Hippocampal formation (tissue), 2 donors: ENCODE measurements at regions not wholly inside any gene's neighbourhood (a gene's known extent, or its start where the extent isn't known, plus 50 kb on each side); places are given as distances from the start of the nearest gene placed in this dataset.
A peak's percentile ranks its signal among the peaks of the same experiment; 100 is the strongest.
"Not testable (repeated sequence)": the region's sequence is repeated elsewhere in the genome, so short reads cannot be mapped to it uniquely, and the experiment has no call there.

ENCODE experiments used
- DNase-seq, 2 donors: peaks; one replicate each; lab custom pipeline; 2025; lab: John Stamatoyannopoulos, UW

DNA sequence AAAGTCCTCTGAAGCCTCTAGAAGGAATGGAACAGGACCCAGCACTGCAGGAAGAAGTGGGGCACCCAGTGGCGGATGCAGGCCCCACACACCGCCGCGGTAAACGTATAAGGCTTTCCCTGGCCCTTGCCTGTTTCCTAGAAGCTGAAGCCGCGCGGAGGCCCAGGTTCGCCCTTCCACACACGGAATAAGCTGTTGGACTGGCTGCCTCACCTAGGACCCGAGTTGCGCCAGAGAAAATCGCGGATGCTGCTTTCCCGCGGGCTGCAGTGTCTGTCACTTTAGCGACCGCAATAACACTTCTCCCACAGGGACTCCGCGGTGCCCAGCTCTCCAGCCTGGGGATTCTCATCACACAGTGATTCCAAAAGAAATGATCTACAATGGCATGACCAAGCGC is 1736.9 kb downstream of the TP53TG3F start:
- no peak for DNase-seq

DNA sequence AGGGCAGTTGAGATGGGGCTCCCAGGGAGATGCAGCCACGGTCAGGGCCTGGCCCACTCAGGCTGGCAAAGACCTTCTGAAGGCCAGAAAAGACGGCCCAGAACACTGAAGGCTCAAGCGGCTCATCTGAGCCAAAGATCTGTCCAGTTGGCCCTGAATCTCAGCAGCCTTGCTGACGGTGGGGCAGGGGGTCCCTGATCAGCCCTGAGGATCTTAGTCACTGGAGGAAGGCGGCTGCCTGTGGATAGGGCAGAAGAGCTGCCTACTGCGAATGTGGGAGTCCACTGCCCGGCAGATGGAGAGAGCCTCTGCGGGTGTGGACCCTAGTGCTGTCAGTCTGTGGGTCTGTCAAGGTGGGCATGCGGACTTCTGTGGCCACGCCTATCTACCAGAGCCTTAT is 1738.2 kb downstream of the TP53TG3F start:
- no peak for DNase-seq

DNA sequence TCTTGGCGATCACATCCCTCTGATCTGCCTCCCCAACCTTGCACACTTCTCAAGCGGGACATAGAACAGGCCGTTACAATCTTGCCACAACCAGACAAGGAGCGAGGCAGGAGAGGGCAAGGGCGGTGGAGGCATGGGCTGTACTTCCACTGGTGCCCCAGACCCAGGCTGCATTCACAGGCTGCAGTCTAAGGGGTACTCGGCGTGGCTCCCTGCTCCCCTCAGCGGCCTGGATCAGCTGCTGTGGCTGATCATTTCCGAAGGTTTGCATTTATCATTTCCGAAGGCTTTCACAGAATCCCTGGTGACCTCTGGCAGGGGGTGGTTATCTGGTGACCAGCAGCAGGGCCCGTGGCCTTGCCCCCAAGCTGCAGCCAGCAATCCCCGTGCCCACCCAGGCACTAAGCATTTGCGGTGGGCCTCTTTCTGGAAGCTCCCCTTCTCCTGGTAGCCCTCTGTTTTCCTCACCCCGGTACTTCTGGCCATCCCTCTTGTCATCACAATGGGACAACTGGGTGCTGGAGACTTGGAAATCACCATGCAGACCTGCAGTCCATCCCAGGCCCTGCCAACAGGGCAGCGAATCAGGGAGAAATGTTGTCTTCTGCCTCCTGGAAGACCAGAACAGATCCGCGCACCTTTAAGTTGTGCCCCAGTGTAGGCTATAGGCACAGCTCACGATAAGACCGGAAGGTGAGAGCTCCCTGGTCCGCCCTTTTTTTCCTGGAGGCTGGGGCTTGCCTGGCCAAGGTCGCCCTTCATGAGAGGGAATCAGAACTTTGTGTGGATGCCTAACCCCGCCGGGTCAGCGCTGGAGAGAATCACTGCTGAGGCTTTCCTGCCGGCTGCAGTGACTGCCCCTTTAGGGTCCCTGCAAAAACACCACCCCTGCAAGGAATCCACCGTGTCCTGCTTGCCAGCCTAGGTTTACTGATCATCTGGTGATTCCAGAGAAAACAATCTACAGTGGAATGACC is 1739.1 kb downstream of the TP53TG3F start:
- DNase-seq, result no peak

DNA sequence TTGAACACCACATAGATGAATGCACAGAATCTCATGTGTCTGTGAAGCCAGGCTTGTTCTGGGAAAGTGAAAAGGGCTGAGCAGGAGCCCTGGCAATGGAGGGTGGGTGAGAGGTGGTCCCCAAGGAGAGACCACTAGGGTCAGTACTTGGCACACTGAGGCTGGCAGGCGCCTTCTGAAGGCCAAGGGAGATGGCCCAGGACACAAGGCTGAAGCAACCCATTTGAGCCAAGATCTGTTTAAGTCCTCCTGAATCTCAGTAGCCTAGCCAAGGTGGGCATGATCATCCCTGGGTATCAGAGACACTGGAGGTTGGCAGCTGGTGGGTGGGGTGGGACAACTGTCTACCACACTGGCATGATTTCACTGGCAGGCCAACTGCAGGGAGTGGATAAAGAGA is 1741.2 kb downstream of the TP53TG3F start:
- no peak for DNase-seq

DNA sequence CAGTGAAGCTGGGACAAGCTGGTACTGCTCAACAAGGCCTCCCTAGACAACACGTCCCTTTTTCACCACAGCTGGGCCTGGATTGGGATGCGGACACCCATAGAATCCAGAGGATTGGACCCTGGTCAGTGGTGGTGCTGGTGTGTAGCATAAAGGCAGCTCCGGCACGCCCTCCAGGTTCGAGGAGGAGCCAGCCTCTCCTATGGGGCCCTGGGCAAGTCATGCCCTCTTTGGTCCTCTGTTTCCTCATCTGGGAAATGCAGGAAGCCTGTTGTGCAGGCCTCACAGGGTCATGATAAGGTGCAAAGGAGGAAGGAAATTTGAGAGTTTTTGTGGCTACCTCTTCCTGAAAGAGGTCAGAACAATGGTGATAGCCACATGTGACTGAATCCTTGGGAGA is 1741.7 kb downstream of the TP53TG3F start:
- DNase-seq, result no peak

DNA sequence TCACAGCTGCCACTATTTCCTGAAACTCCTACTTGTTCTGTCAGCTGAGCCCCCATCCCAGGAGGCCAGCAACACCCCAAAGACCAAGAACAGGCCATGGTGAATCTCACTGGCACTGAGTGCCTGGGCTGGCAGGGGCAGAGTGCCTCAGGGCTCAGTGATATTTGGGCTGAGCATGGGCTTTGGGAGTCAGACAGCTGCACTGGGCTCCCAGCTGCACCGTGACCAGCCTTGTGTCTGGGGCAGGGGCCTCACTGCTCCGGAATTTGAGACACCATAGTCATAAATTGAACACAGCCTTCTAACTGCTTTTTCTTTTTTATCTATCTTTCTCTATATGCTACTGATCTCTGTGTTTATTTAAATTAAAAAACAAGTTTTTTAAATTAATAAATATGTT is 1744.2 kb downstream of the TP53TG3F start:
- no peak for DNase-seq

DNA sequence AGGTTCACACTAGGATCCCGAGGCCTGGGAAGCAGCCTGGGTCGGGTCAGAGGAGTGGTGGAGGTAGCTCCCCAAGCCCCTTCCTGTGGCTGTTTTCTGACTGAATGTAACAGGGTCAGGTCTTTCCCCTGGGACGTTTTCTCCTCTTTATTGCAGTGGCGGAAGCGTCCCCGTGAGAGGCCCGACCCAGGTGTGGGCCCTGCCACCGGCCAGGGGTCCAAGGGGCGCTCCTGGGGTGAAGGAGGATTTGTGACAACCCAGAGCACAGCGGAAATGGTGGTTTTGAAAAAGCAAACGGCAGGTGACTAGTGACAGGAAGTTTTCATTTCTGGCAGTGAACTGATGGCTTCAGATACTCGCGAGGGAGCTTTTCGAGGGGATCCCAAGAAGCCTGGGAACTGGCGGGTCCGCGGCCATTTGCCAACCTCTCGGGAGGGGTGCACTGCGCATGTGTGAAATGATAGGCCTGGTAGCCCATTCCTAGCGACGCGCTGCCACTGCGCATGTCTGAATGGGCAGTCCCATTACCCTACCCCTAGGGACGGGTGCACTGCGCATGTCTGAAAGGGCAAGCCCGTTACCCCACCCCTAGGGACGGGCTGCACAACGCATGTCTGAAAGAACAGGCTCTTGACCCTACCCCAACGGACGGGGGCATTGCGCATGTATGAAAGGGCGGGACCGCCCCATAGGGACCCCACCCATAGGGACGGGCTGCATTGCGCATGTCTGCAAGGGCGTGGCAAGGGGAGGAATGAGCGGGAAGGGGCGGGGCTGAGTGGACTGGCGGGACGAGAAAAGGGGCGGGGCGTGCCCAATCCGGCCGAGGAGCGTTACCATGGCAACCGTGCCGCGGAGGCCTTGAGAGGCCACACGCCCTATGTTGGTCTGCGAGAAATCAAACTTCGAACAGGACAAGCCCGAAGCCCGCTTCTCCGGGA is 1747.9 kb downstream of the TP53TG3F start:
- peak in 1 of 2 donors; percentile 6 for DNase-seq

DNA sequence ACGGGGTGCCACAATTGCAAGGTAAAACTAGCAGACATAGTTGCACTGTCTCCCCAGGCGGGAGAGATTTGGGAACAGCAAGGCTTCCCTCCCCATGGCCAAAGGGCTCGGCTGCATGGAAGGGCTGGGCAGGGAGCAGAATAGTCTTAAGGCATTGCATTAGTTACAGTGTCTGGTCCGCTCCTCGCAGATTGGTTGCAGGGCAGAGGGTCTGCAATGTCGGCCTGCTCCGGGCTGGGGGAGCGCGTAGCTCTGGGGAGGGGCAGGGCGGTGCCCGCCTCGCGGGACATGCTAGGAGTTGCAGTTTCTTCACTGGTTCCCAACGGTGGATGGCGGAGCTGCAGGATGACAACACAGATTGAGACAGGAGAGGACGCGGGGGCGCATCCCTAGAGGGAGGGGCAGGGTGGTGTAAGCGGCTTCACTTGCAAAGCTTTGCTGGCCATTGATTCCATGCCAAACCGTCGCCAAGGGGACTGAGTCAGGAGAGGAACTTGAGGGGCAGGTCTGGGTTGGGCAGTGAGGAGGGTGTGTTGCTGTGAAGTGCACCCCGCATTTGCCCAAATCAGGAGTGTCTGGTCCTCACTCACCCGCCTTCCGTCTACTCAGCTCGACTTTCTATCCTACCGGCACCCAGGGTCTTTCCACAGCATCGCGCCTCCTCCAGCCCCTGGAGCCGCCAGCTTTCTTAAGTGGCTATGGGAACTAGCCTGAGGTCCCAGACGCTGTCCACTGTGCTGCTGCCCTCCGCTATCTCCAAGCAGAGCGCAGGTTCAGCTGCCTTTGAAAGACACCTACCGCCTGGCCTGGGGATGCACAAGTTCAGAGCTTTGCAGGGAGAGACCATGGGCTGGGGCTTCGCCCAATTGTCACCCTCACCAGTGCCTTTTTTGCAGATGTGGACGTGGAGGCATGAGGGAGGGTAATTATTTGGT is 1748.9 kb downstream of the TP53TG3F start:
- DNase-seq, result no peak

DNA sequence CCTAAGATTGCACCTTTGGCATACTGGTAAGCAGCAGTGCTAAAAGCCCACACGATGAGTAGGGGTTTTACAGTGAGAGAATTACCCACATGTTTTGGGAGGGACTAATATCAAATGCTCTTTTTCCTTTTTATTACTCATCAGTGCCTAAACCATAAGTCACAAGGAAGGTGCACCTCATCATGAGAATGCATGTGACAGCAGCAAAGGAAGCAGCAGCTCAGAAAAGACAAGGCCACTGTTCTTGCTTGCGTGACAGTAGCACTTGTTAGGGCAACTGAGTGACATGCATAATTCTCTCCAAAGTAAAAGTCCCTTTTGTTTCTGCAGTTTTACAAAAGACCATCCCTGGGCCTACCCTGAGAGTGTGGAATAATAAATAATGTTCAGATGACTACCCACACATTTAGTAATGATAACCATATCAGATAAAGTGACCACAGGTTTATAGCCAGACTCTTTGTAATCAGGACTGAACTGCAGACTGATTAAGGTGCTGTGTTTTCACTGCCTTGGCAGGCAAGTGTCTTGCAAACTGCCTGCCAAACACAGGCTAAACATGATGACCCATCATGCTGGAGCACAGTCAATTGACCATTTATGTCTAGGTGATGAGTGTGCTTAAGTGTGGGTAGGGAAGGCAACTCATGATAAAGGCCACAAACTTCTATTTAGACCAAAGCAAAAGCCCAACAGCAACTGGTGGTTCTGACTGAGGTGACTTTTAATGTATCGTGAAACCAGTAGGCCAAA is 1751.4 kb downstream of the TP53TG3F start:
- no peak for DNase-seq

DNA sequence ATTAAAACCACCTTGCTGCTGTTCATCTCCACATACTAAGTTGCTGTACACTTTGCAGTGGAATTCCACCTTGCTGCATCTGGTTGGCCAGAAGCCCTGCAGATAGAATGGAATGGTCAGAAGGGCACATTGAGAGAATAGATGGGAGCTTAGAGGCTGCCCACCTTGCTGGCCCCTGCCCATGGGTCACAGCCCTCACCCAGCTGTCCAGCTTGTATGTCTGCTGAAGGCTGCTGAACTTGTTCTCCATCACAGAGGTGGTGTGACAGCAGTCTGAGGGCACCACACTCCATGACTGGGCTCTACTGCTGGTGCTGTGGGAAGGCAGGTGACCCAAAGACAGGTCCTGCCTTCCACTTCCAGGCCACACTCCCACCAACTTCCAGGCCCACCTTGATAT is 1755.4 kb downstream of the TP53TG3F start:
- DNase-seq, result no peak

DNA sequence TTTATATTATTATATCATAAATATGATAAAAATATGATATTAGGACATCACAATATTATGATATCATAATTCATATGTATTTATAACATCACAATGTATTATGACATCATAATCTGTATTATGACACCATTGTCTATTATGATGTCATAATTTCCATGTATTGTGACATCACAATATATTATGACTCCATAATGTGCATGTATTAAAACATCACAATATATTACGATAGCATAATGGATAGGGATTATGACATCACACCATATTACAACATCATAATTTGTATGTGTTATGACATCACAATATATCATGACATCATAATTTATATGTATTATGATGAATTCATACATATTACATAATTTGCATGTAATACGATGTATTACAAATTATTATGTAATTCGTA is 1755.9 kb downstream of the TP53TG3F start:
- no peak for DNase-seq

DNA sequence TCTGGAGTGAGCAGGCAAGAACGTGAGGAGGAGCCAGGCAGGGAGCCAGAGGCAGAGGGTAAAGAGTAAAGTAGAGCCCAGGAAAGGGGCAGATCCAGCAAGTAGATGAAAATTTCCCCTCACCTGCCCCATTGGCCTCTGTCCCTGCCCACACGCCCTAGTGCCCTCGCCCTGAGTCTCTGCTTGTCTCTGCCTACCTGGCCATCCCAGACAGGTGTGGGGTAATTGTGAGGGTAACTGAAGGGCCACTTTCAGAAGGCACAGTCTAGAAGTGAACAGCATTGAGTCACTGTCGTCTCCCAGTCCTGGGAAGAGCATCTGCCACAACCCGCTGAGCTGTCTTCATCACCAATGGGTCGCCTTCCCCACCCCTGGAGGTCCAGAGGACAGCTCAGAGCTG is 1756.8 kb downstream of the TP53TG3F start:
- DNase-seq, result not testable (repeated sequence)

DNA sequence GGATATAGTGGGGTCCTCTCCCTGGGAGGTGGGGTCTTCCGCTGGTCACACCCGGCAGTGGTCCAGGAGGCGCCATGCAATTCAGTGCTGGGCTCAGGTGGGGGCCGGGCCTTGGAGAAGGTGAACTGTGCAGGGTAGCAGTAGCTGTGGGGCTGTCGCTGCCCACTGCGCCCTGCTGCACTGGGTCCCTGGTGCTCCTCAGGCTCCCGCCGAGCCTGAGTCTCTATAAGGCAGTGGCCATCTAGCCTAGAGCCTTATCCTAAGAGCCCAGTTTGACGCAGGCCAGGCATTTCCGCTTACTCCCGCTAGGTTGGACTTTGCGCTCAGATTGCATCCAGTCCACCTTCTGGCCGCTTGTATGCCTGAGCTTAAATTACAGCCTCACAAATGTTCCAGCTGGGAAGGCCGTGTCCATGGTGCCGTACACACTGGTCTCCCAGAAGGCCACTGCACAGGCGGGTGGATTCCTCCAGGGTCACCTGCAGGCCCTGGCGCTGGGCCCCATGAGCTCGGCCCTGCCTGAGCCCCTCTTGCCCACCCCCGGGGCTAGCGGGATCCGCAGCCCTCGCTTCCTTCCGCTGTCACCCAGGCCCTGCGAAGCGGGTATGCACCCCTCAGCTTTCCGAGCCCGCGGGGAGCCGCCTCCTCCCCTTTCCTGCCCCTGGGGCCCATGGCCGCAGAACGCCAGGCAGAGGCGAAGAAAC is 1762.2 kb downstream of the TP53TG3F start:
- no peak for DNase-seq

DNA sequence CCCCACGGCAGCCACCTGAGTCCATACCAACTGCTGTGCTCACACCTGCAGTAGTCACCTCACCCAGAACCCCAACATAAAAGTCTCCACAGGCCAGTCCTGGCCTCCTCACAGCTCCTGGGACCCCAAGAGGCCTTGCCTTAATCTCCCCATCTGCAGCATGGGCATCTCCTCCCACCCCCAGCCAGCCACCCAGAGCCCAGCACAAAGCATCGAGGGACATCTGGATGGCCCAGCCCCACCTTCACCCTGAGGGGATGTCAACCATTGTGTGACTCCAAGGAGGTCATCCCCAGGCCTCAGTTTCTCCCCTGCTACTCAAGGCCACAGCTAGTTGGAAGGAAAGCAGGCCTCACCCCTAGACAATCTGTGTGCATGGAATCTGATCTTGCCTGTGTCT is 1775.3 kb downstream of the TP53TG3F start:
- DNase-seq, result no peak

DNA sequence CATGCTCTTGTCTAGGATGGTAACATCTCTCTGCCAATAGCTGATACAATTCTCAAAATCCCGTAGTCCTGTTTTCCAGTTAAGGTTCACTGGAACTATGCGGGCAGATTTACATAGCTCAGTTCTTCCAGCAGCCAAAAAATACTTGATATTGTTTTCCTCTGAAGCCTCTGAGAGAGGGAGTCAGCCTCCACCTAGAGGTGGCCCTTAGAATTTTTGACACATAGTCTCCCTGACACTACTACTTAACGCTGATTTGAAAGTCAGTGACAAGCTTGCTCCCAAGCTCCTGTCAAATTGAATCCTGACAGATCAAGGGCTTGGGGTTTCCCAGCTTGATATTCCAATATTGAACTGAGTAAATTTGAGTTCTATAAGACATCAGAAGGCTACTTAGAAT is 1780.1 kb downstream of the TP53TG3F start:
- DNase-seq, result no peak

DNA sequence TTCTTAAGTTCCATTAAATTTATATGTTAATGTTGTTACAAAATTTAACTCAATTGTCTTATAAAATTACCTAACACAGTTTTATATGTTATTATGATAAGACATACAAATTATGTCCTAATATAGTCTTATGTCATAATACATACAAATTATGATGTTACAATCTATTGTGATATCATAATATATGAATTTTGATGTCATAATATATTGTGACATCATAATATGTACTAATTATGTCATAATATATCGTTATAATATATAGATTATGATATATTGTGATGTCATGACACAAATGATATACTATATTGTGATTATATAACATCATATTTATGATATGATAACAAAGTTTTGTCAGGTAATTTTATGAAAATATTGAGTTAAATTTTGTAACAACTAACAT is 1789.6 kb downstream of the TP53TG3F start:
- DNase-seq, result no peak

DNA sequence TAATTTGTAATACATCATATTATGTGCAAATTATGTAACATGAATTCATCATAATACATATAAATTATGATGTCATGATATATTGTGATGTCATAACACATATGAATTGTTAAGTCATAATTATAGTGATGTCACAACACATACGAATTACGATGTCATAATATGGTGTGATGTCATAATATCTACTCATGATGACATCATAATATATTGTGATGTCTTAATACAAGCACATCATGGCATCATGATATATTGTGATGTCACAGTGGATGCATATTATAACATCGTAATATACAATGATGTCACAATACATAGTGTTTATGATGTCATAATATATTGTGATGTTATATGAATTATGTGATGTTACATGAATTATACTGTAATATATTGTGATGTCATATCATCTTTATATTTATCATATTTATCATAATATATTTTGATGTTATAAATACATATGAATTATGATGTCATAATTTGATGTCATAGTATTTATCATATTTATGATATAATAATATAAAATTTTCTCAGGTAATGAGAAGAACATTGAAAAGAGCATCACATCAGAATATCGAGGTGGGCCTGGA is 1793.0 kb downstream of the TP53TG3F start:
- no peak for DNase-seq

DNA sequence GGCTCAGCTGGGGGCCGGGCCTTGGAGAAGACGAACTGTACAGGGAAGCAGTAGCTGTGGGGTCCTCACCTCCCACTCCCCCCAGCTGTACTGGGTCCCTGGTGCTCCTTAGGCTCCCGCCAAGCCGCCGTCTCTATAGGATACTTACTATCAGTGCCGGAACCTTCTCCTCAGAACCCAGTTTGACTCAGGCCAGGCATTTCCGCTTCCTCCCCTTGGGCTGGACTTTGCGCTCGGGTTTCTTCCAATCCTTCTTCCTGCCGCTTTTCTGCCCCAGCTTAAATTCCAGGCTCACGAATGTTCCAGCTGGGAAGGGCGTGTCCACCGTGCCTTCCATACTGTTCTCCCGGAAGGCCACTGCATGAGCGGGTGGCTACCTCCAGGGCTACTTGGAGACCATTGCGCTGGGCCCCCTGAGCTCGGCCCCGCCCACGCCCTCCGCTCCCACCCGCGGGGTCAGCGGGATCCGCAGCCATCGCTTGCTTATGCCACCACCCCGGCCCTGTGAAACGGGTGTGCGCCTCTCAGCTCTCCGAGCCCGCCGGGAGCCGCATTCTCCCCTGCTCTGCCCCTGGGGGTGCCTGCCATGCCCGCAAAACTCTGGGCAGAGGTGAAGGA is 1795.9 kb downstream of the TP53TG3F start:
- DNase-seq, result no peak

DNA sequence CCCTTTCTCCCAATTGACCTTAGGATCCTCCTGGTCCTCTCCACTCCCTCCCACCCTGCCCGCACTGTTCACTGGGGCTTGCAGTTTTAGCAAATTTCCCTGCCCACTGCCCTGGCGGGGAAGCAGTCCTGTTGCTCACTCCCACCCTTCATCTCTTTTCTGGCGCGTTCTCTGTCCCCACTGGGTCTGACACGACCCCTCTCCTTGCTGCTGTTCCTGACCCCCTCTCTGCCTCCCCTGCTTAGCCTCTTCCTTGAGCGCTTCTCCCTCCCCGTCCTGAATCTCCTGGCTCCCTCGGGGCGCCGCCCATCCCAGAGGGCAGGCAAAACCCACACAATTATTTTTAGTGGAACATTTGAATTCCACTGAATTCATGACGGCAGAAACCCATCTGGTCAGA is 1796.4 kb downstream of the TP53TG3F start:
- no peak for DNase-seq
